ENCODE measurements at regions not wholly inside any gene's neighbourhood (a gene's known extent, or its start where the extent isn't known, plus 50 kb on each side); places are given as distances from the start of the nearest gene placed in this dataset.

DNA sequence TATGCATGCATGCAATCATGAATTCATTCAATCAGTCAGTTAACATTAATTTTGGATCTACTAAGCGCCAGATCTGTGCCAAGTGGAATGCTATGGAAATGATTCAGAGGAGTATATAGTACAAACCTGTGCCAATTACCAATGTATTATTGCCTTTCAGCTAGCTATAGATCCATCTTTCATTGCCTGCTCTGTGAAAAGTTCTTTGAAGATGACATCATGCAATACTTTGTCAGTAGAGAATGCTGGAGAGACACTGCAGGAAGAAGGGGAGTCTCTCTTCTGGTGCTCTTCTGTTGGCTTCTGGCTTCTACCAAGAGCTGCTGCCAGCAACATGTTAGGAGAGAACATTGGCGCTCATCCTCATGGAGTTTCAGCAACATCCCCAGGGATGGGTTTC, 81.0 kb upstream of the LMCD1 start:
- intact Hi-C loops (cut with DNase I; ENCODE audit: low total_unique reads), result no loop called here

DNA sequence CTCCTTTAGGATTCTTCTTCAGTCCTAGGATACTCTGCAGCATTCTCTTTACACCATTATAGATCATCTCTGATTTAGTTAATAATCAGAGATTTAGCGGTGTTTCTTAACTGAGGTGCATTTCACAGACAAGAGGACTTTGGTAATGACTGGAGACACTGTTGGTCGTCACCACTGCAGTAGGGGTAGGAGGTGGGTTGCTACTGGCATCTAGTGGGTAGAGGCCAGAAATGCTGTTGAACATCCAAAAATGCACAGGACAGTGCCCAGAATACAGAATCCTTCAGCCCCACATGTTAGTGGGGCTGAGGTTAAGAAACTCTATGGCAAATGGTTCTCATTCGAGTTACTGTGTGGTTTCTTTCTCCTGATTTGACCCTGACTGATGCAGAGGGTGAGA, 80.4 kb upstream of the LMCD1 start:
- DNase-seq, result no peak
- in situ Hi-C loops (cut with MboI; ENCODE audit: low pct_ligation_motif_present in 1 of 4, low pct_unique_long_range_greater_than_20kb in 1 of 4, low sequenced_read_pairs in 3 of 4) (no loop called here), intact Hi-C loops (cut with DNase I; ENCODE audit: low total_unique reads) (no loop called here)
- Histone ChIP-seq H3K4me3 (no peak overlapping the region), H3K27me3 (no peaks in the 10 kb centered on the region), H3K36me3 (no peaks in the 10 kb centered on the region), H3K4me1 (peaks cover 0 to 4% (median 0%) of the 10 kb centered on the region in 4 donors), H3K9me3 (no peaks in the 10 kb centered on the region), H3K27ac (no peak overlapping the region)
- WGBS, 2 donors (ENCODE audit: low coverage in 1 of 2), result 77 to 86% methylated on average over 3 of the region's 3 CpGs
- no peak for TF ChIP-seq POLR2A (IDR thresholded peaks at IDR 0.05)

More for the DNA sequence above, 81.0 kb upstream of the LMCD1 start:
- no peak overlapping the region for H3K27ac ChIP-seq
- DNase-seq, result no peak
- peaks cover 0 to 4% (median 0%) of the 10 kb centered on the region in 4 donors for H3K4me1 ChIP-seq
- H3K36me3 ChIP-seq, result no peaks in the 10 kb centered on the region
- H3K9me3 ChIP-seq, result no peaks in the 10 kb centered on the region
- no peaks in the 10 kb centered on the region for H3K27me3 ChIP-seq
- H3K4me3 ChIP-seq, result no peak overlapping the region
- WGBS, 2 donors (ENCODE audit: low coverage in 1 of 2), result 91 to 92% methylated on average over 2 of the region's 2 CpGs
- TF ChIP-seq POLR2A (IDR thresholded peaks at IDR 0.05), result no peak
- TF ChIP-seq, protein P1, sequence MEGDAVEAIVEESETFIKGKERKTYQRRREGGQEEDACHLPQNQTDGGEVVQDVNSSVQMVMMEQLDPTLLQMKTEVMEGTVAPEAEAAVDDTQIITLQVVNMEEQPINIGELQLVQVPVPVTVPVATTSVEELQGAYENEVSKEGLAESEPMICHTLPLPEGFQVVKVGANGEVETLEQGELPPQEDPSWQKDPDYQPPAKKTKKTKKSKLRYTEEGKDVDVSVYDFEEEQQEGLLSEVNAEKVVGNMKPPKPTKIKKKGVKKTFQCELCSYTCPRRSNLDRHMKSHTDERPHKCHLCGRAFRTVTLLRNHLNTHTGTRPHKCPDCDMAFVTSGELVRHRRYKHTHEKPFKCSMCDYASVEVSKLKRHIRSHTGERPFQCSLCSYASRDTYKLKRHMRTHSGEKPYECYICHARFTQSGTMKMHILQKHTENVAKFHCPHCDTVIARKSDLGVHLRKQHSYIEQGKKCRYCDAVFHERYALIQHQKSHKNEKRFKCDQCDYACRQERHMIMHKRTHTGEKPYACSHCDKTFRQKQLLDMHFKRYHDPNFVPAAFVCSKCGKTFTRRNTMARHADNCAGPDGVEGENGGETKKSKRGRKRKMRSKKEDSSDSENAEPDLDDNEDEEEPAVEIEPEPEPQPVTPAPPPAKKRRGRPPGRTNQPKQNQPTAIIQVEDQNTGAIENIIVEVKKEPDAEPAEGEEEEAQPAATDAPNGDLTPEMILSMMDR (IDR thresholded peaks at IDR 0.05), result no peak
- no peak for TF ChIP-seq EP300 (IDR thresholded peaks at IDR 0.05; ENCODE audit: low read depth)
- TF ChIP-seq POLR2AphosphoS5 (IDR thresholded peaks at IDR 0.05), result no peak
- in situ Hi-C loops (cut with MboI; ENCODE audit: low pct_ligation_motif_present in 1 of 4, low pct_unique_long_range_greater_than_20kb in 1 of 4, low sequenced_read_pairs in 3 of 4), result no loop called here

DNA sequence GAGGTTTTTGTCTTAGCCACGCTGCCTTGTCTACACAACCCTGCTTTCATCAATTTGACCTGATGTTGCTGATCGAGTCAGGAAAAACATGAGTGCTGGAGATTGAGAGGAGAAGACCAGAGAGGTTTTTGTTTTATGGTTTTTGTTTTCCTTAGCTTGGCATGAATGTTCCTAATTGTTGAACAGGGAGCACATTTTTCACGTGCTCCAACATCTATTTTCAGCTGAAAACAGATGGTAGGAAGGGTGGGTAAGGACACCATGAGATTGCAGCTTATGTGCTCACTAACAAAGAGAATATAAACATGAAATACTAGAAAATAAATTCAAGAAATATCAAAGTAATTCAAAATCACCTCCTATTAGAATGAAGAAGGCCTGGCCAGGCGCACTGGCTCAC, 79.9 kb upstream of the LMCD1 start:
- WGBS, 2 donors (ENCODE audit: low coverage in 1 of 2), result 77 to 85% methylated on average over 4 of the region's 4 CpGs

DNA sequence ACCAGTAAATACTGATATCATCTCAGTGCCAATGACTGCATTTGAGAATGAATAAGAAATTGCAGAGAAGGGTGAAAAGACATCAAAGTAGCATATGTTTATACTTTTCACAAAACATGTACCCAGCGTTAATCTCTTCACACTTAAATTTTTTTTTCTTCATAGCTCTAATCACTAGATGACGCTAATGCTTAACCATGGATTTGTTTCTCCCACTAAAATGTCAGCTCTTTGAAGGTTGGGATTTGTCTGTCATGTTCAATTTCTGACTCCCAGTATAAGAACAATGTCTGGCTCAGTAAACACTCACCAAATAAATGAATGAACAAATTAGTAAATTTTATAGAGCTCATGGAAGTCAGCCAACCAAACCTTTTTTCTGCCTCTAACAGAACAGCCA, 78.3 kb upstream of the LMCD1 start:
- Histone ChIP-seq H3K9me3 (no peaks in the 10 kb centered on the region), H3K4me3 (no peak overlapping the region), H3K27me3 (no peaks in the 10 kb centered on the region), H3K4me1 (no peaks in the 10 kb centered on the region), H3K36me3 (no peaks in the 10 kb centered on the region), H3K27ac (no peak overlapping the region)
- intact Hi-C loops (cut with DNase I; ENCODE audit: low total_unique reads), result no loop called here
- WGBS, 2 donors (ENCODE audit: low coverage in 1 of 2), result 70 to 71% methylated on average over 2 of the region's 2 CpGs
- in situ Hi-C loops (cut with MboI; ENCODE audit: low pct_ligation_motif_present in 1 of 4, low pct_unique_long_range_greater_than_20kb in 1 of 4, low sequenced_read_pairs in 3 of 4), result no loop called here
- TF ChIP-seq EP300 (IDR thresholded peaks at IDR 0.05; ENCODE audit: low read depth) (no peak), POLR2A (IDR thresholded peaks at IDR 0.05) (no peak), POLR2AphosphoS5 (IDR thresholded peaks at IDR 0.05) (no peak)
- TF ChIP-seq, protein P1 (IDR thresholded peaks at IDR 0.05), result no peak
- no peak for DNase-seq

More for the DNA sequence above, 79.9 kb upstream of the LMCD1 start:
- H3K27me3 ChIP-seq, result no peaks in the 10 kb centered on the region
- intact Hi-C loops (cut with DNase I; ENCODE audit: low total_unique reads), result no loop called here
- no peaks in the 10 kb centered on the region for H3K9me3 ChIP-seq
- H3K27ac ChIP-seq, result no peak overlapping the region
- H3K4me3 ChIP-seq, result no peak overlapping the region
- H3K4me1 ChIP-seq, result peaks cover 0 to 4% (median 0%) of the 10 kb centered on the region in 4 donors
- no peak for DNase-seq
- H3K36me3 ChIP-seq, result no peaks in the 10 kb centered on the region
- TF ChIP-seq, protein P1 (IDR thresholded peaks at IDR 0.05), result no peak
- TF ChIP-seq POLR2AphosphoS5 (IDR thresholded peaks at IDR 0.05) (no peak), POLR2A (IDR thresholded peaks at IDR 0.05) (no peak), EP300 (IDR thresholded peaks at IDR 0.05; ENCODE audit: low read depth) (no peak)
- in situ Hi-C loops (cut with MboI; ENCODE audit: low pct_ligation_motif_present in 1 of 4, low pct_unique_long_range_greater_than_20kb in 1 of 4, low sequenced_read_pairs in 3 of 4), result no loop called here

DNA sequence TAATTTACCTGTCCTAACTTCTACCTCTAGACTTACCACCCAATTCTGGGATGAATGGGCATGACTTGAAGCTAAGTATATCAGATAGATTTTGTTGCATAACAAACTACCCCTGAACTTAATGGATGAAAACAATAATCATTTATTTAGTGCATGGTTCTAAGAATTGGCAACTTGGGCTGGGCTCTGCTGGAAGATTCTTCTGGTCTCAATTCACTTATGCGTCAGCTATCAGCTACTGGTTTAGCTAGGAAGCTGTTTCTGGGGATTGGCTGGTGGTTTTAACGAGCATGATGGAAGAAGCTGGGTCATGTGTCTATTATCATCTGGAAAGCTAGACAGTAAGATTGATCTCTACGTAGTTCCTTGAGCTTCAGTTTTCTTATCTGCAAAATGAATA, 77.3 kb upstream of the LMCD1 start:
- H3K4me3 ChIP-seq, result no peak overlapping the region
- intact Hi-C loops (cut with DNase I; ENCODE audit: low total_unique reads) (no loop called here), in situ Hi-C loops (cut with MboI; ENCODE audit: low pct_ligation_motif_present in 1 of 4, low pct_unique_long_range_greater_than_20kb in 1 of 4, low sequenced_read_pairs in 3 of 4) (no loop called here)
- no peaks in the 10 kb centered on the region for H3K9me3 ChIP-seq
- no peak overlapping the region for H3K27ac ChIP-seq
- 90 to 97% methylated on average over 3 of the region's 3 CpGs for WGBS, 2 donors (ENCODE audit: low coverage in 1 of 2)
- TF ChIP-seq EP300 (IDR thresholded peaks at IDR 0.05; ENCODE audit: low read depth), result no peak
- TF ChIP-seq POLR2A (IDR thresholded peaks at IDR 0.05), result no peak
- no peak for TF ChIP-seq POLR2AphosphoS5 (IDR thresholded peaks at IDR 0.05)
- TF ChIP-seq, protein P1 (IDR thresholded peaks at IDR 0.05), result no peak
- H3K27me3 ChIP-seq, result no peaks in the 10 kb centered on the region
- H3K4me1 ChIP-seq, result no peaks in the 10 kb centered on the region
- DNase-seq, result no peak
- H3K36me3 ChIP-seq, result no peaks in the 10 kb centered on the region
